WERI-Rb-1 (cell line): ENCODE measurements at regions not wholly inside any gene's neighbourhood (a gene's known extent, or its start where the extent isn't known, plus 50 kb on each side); places are given as distances from the start of the nearest gene placed in this dataset.

Experiments used
- DNase-seq: peaks from one replicate; pipeline ENCODE4 v3.0.0-alpha.2; 2020
- H3K27ac ChIP-seq: fragments of 250-450 bp; sonication (Bioruptor Pico); 2 replicates; pipeline ENCODE4 v1.5.1; 2020; ENCODE audit warnings: mild to moderate bottlenecking, moderate library complexity
- H3K27me3 ChIP-seq: fragments of 250-450 bp; sonication (Bioruptor Pico); 2 replicates; pipeline ENCODE4 v1.5.1; 2021; ENCODE audit warnings: mild to moderate bottlenecking, low read depth, moderate library complexity; ENCODE audit not compliant: insufficient read depth, severe bottlenecking
- H3K36me3 ChIP-seq: fragments of 250-450 bp; sonication (Bioruptor Pico); 2 replicates; pipeline ENCODE4 v1.5.1; 2020; ENCODE audit warnings: mild to moderate bottlenecking, moderate library complexity
- H3K4me3 ChIP-seq: 2 replicates; pipeline ENCODE4 v1.5.1; 2011; ENCODE audit warnings: low read depth, mild to moderate bottlenecking, control low read depth, low read length
- H3K9me3 ChIP-seq: fragments of 250-450 bp; sonication (Bioruptor Pico); 2 replicates; pipeline ENCODE4 v1.5.1; 2021; ENCODE audit warnings: mild to moderate bottlenecking, moderate library complexity; ENCODE audit not compliant: severe bottlenecking
- CTCF ChIP-seq: IDR thresholded peaks from 2 replicates; pipeline ENCODE4 v1.5.1; 2011; ENCODE audit warnings: low read depth, mild to moderate bottlenecking, control low read depth, inconsistent platforms, low read length

GRCh38 chr9:93809204-93809940, 145.8 kb downstream of the BARX1 start:
- Histone ChIP-seq H3K4me3 (no peak overlapping the region), H3K27ac (no peak overlapping the region), H3K36me3 (no peaks in the 10 kb centered on the region), H3K9me3 (no peaks in the 10 kb centered on the region), H3K27me3 (no peaks in the 10 kb centered on the region)
- DNase-seq: no peak
- no peak for TF ChIP-seq CTCF

GRCh38 chr9:93808115-93809029, 146.8 kb downstream of the BARX1 start:
- no peak overlapping the region for H3K4me3 ChIP-seq
- no peak for TF ChIP-seq CTCF

GRCh38 chr9:93807166-93808074, 147.7 kb downstream of the BARX1 start:
- Histone ChIP-seq H3K9me3 (no peaks in the 10 kb centered on the region), H3K27ac (no peak overlapping the region), H3K4me3 (no peak overlapping the region), H3K36me3 (no peaks in the 10 kb centered on the region), H3K27me3 (peaks cover 2% of the 10 kb centered on the region)
- DNase-seq: no peak
- TF ChIP-seq CTCF: no peak

More at GRCh38 chr9:93808115-93809029, 146.8 kb downstream of the BARX1 start:
- Histone ChIP-seq H3K27ac (no peak overlapping the region), H3K36me3 (no peaks in the 10 kb centered on the region), H3K9me3 (no peaks in the 10 kb centered on the region), H3K27me3 (no peaks in the 10 kb centered on the region)
- DNase-seq: no peak

- H3K9me3 ChIP-seq: peaks cover 3% of the 10 kb centered on the region
- H3K27me3 ChIP-seq: peaks cover 5% of the 10 kb centered on the region
- no peak for DNase-seq
- no peaks in the 10 kb centered on the region for H3K36me3 ChIP-seq
- no peak overlapping the region for H3K27ac ChIP-seq
- no peak overlapping the region for H3K4me3 ChIP-seq
- no peak for TF ChIP-seq CTCF
Observed at GRCh38 chr9:93801581-93802284, 153.4 kb downstream of the BARX1 start.

GRCh38 chr9:93801120-93801519, 154.0 kb downstream of the BARX1 start:
- H3K4me3 ChIP-seq: no peak overlapping the region
- no peak for DNase-seq
- H3K36me3 ChIP-seq: no peaks in the 10 kb centered on the region
- peaks cover 5% of the 10 kb centered on the region for H3K27me3 ChIP-seq
- H3K9me3 ChIP-seq: peaks cover 3% of the 10 kb centered on the region
- TF ChIP-seq CTCF: no peak
- H3K27ac ChIP-seq: no peak overlapping the region
